ENCODE measurements at regions not wholly inside any gene's neighbourhood (a gene's known extent, or its start where the extent isn't known, plus 50 kb on each side); places are given as distances from the start of the nearest gene placed in this dataset.

DNA sequence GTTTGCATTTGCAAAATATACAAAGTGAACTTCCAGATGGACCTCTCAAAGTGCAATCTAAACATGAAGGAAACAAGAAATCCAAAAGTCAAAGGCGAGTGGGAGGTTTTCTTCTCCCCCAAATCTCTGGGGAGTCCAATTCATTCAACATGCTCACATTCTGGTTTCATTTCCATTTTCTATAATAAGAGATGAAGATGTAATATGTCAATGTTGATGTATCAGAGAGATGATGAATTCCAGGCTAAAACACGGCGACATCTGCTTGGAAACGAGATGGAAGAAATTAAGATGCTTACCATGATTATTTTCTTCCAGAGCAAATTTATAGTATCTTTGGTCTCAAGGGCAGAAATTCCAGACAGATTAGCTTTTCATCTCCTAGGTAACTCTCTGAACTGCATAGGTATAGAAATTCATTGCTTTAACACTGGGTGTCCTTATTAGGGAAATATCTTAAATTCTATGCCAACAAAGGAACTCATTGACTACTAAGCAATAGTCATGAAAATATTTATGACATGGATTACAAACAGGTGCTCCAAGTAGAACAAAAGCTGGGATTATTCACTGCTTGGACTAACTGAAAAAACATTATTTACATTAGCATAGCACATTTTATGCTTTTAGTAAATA lies 287.9 kb downstream of the SEC61B start:
- no peak overlapping the region for H3K4me3 ChIP-seq (ENCODE audit: low read length)
- ATAC-seq: no peak
- peaks cover 25% of the 10 kb centered on the region for H3K27me3 ChIP-seq (ENCODE audit: low read length)
- TF ChIP-seq EZH2 (IDR thresholded peaks at IDR 0.05; ENCODE audit: low read length, unreplicated experiment) (no peak), EZH2phosphoT487 (IDR thresholded peaks at IDR 0.05; ENCODE audit: borderline replicate concordance, low read length) (no peak)
- TF ChIP-seq, protein P1, sequence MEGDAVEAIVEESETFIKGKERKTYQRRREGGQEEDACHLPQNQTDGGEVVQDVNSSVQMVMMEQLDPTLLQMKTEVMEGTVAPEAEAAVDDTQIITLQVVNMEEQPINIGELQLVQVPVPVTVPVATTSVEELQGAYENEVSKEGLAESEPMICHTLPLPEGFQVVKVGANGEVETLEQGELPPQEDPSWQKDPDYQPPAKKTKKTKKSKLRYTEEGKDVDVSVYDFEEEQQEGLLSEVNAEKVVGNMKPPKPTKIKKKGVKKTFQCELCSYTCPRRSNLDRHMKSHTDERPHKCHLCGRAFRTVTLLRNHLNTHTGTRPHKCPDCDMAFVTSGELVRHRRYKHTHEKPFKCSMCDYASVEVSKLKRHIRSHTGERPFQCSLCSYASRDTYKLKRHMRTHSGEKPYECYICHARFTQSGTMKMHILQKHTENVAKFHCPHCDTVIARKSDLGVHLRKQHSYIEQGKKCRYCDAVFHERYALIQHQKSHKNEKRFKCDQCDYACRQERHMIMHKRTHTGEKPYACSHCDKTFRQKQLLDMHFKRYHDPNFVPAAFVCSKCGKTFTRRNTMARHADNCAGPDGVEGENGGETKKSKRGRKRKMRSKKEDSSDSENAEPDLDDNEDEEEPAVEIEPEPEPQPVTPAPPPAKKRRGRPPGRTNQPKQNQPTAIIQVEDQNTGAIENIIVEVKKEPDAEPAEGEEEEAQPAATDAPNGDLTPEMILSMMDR (conservative IDR thresholded peaks at IDR 0.05; ENCODE audit: low read depth, low read length): no peak
- no peaks in the 10 kb centered on the region for H4K20me1 ChIP-seq (ENCODE audit: low read length)
- BruUV-seq (replicated peaks): no TSS peak
- H3K4me1 ChIP-seq (ENCODE audit: insufficient read depth, low read length): no peaks in the 10 kb centered on the region
- no peaks in the 10 kb centered on the region for H3K9me2 ChIP-seq (replicated peaks; ENCODE audit: low read length)
- H3K4me2 ChIP-seq (ENCODE audit: low read length): no peak overlapping the region
- no peak overlapping the region for H3K9ac ChIP-seq (ENCODE audit: low read length)
- H3F3A ChIP-seq (ENCODE audit: low read length, unreplicated experiment): no peaks in the 10 kb centered on the region
- no peak overlapping the region for H2AFZ ChIP-seq (ENCODE audit: low read length)
- CTCF ChIA-PET: no interaction called here
- intact Hi-C loops (cut with micrococcal nuclease): no loop called here
- no peak overlapping the region for H3K27ac ChIP-seq (ENCODE audit: low read length)
- H3K9me3 ChIP-seq (ENCODE audit: low read length): no peaks in the 10 kb centered on the region
- no peaks in the 10 kb centered on the region for H3K36me3 ChIP-seq (ENCODE audit: low read depth, low read length)
- H3K79me2 ChIP-seq (ENCODE audit: low read length): no peaks in the 10 kb centered on the region
- POLR2A ChIA-PET (ENCODE audit: unreplicated experiment): no interaction called here
- DNase-seq: no peak

- no peak overlapping the region for H3K27ac ChIP-seq (ENCODE audit: low read length)
- no peak overlapping the region for H2AFZ ChIP-seq (ENCODE audit: low read length)
- H3K27me3 ChIP-seq (ENCODE audit: low read length): peaks cover 25% of the 10 kb centered on the region
- H3F3A ChIP-seq (ENCODE audit: low read length, unreplicated experiment): no peaks in the 10 kb centered on the region
- no peaks in the 10 kb centered on the region for H3K4me1 ChIP-seq (ENCODE audit: insufficient read depth, low read length)
- H3K36me3 ChIP-seq (ENCODE audit: low read depth, low read length): no peaks in the 10 kb centered on the region
- H3K9me3 ChIP-seq (ENCODE audit: low read length): no peaks in the 10 kb centered on the region
- no peak overlapping the region for H3K9ac ChIP-seq (ENCODE audit: low read length)
- H3K4me3 ChIP-seq (ENCODE audit: low read length): no peak overlapping the region
- BruUV-seq (replicated peaks): no TSS peak
- DNase-seq: no peak
- ChIA-PET POLR2A (ENCODE audit: unreplicated experiment) (no interaction called here), CTCF (no interaction called here)
- no peak overlapping the region for H3K4me2 ChIP-seq (ENCODE audit: low read length)
- ATAC-seq: no peak
- no peaks in the 10 kb centered on the region for H3K9me2 ChIP-seq (replicated peaks; ENCODE audit: low read length)
- intact Hi-C loops (cut with micrococcal nuclease): no loop called here
- H4K20me1 ChIP-seq (ENCODE audit: low read length): no peaks in the 10 kb centered on the region
- H3K79me2 ChIP-seq (ENCODE audit: low read length): no peaks in the 10 kb centered on the region
- TF ChIP-seq, protein P1 (conservative IDR thresholded peaks at IDR 0.05; ENCODE audit: low read depth, low read length): peak; percentile 28; the same call in 1 of the 2 replicates
- no peak for TF ChIP-seq EZH2phosphoT487 (IDR thresholded peaks at IDR 0.05; ENCODE audit: borderline replicate concordance, low read length)
- no peak for TF ChIP-seq EZH2 (IDR thresholded peaks at IDR 0.05; ENCODE audit: low read length, unreplicated experiment)
These were observed 289.6 kb downstream of the SEC61B start for GRCh38 chr9:99511723-99512122.

DNA sequence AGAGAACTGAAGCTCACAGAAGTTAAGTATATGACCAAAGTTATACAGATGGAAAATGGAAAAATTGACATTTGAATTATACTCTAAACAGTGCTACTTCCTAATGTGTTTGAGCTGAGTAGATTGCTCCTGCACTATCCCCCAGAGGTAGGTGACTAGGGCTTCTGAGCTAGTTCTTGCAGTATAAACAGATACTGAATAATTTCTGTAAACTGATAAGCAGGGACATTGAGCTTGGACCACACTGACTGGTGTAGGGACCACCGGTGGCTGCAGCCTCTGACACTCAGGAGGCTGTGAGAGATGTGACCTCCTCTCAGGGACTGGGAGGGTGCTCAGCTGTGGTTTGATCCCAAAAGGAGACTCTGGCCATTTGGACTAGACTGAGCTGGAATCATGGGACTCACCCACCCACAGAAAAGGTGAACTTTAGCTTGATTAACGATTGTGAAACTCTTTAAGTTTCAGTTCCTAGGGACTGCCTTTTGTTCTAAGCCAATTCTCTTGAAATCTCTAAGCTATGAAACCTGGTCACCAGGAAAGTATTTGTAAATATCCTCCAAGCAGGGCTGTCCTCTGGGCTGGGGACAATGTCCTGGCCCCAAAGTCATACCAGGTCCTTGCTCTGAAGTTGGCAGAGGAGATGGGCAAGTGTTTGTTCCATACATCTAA lies 291.5 kb downstream of the SEC61B start:
- no peaks in the 10 kb centered on the region for H3K4me1 ChIP-seq (ENCODE audit: insufficient read depth, low read length)
- H3K9ac ChIP-seq (ENCODE audit: low read length): no peak overlapping the region
- H2AFZ ChIP-seq (ENCODE audit: low read length): no peak overlapping the region
- H3K4me2 ChIP-seq (ENCODE audit: low read length): no peak overlapping the region
- ChIA-PET POLR2A (ENCODE audit: unreplicated experiment) (no interaction called here), CTCF (no interaction called here)
- H3K36me3 ChIP-seq (ENCODE audit: low read depth, low read length): no peaks in the 10 kb centered on the region
- BruUV-seq (replicated peaks): no TSS peak
- no peaks in the 10 kb centered on the region for H3K9me2 ChIP-seq (replicated peaks; ENCODE audit: low read length)
- no peak for DNase-seq
- peaks cover 17% of the 10 kb centered on the region for H3K27me3 ChIP-seq (ENCODE audit: low read length)
- H3F3A ChIP-seq (ENCODE audit: low read length, unreplicated experiment): no peaks in the 10 kb centered on the region
- H3K4me3 ChIP-seq (ENCODE audit: low read length): no peak overlapping the region
- H3K79me2 ChIP-seq (ENCODE audit: low read length): no peaks in the 10 kb centered on the region
- TF ChIP-seq EZH2 (IDR thresholded peaks at IDR 0.05; ENCODE audit: low read length, unreplicated experiment) (no peak), EZH2phosphoT487 (IDR thresholded peaks at IDR 0.05; ENCODE audit: borderline replicate concordance, low read length) (no peak)
- TF ChIP-seq, protein P1 (conservative IDR thresholded peaks at IDR 0.05; ENCODE audit: low read depth, low read length): no peak
- no peak overlapping the region for H3K27ac ChIP-seq (ENCODE audit: low read length)
- no peak for ATAC-seq
- intact Hi-C loops (cut with micrococcal nuclease): no loop called here
- no peaks in the 10 kb centered on the region for H3K9me3 ChIP-seq (ENCODE audit: low read length)
- H4K20me1 ChIP-seq (ENCODE audit: low read length): no peaks in the 10 kb centered on the region

Data from PC-3 (cell line).